ENCODE measurements at regions not wholly inside any gene's neighbourhood (a gene's known extent, or its start where the extent isn't known, plus 50 kb on each side); places are given as distances from the start of the nearest gene placed in this dataset.

GRCh38 chr5:25948278-25948677, 1090.1 kb downstream of the CDH9 start:
- DNase-seq (ENCODE audit: low read depth): no peak
- Histone ChIP-seq H3K4me3 (ENCODE audit: low read depth, low read length) (no peak overlapping the region), H3K36me3 (ENCODE audit: control insufficient read depth, insufficient read depth, low read length) (no peaks in the 10 kb centered on the region), H3K27me3 (ENCODE audit: control insufficient read depth, insufficient read depth, low read length) (no peaks in the 10 kb centered on the region)
- TF ChIP-seq CTCF (IDR thresholded peaks at IDR 0.05; ENCODE audit: insufficient read depth, low read length, poor library complexity, severe bottlenecking): no peak

GRCh38 chr5:25944786-25945185, 1093.6 kb downstream of the CDH9 start:
- H3K36me3 ChIP-seq (ENCODE audit: control insufficient read depth, insufficient read depth, low read length): no peaks in the 10 kb centered on the region
- no peak for TF ChIP-seq CTCF (IDR thresholded peaks at IDR 0.05; ENCODE audit: insufficient read depth, low read length, poor library complexity, severe bottlenecking)
- no peak for DNase-seq (ENCODE audit: low read depth)
- no peak overlapping the region for H3K4me3 ChIP-seq (ENCODE audit: low read depth, low read length)
- no peaks in the 10 kb centered on the region for H3K27me3 ChIP-seq (ENCODE audit: control insufficient read depth, insufficient read depth, low read length)

- H3K36me3 ChIP-seq (ENCODE audit: control insufficient read depth, insufficient read depth, low read length): no peaks in the 10 kb centered on the region
- no peak for TF ChIP-seq CTCF (IDR thresholded peaks at IDR 0.05; ENCODE audit: insufficient read depth, low read length, poor library complexity, severe bottlenecking)
- H3K4me3 ChIP-seq (ENCODE audit: low read depth, low read length): no peak overlapping the region
- H3K27me3 ChIP-seq (ENCODE audit: control insufficient read depth, insufficient read depth, low read length): no peaks in the 10 kb centered on the region
- DNase-seq (ENCODE audit: low read depth): no peak
These were observed 1129.2 kb downstream of the CDH9 start for GRCh38 chr5:25909163-25909562.

- H3K4me3 ChIP-seq (ENCODE audit: low read depth, low read length): no peak overlapping the region
- no peaks in the 10 kb centered on the region for H3K36me3 ChIP-seq (ENCODE audit: control insufficient read depth, insufficient read depth, low read length)
- TF ChIP-seq CTCF (IDR thresholded peaks at IDR 0.05; ENCODE audit: insufficient read depth, low read length, poor library complexity, severe bottlenecking): no peak
- DNase-seq (ENCODE audit: low read depth): no peak
- H3K27me3 ChIP-seq (ENCODE audit: control insufficient read depth, insufficient read depth, low read length): no peaks in the 10 kb centered on the region
These were observed 1132.7 kb downstream of the CDH9 start for GRCh38 chr5:25905646-25906045.

- TF ChIP-seq CTCF (IDR thresholded peaks at IDR 0.05; ENCODE audit: insufficient read depth, low read length, poor library complexity, severe bottlenecking): no peak
- DNase-seq (ENCODE audit: low read depth): no peak
- Histone ChIP-seq H3K36me3 (ENCODE audit: control insufficient read depth, insufficient read depth, low read length) (no peaks in the 10 kb centered on the region), H3K4me3 (ENCODE audit: low read depth, low read length) (no peak overlapping the region), H3K27me3 (ENCODE audit: control insufficient read depth, insufficient read depth, low read length) (no peaks in the 10 kb centered on the region)
These were observed 1146.2 kb downstream of the CDH9 start for GRCh38 chr5:25892211-25892610.

- no peak for DNase-seq (ENCODE audit: low read depth)
- no peak overlapping the region for H3K4me3 ChIP-seq (ENCODE audit: low read depth, low read length)
- no peak for TF ChIP-seq CTCF (IDR thresholded peaks at IDR 0.05; ENCODE audit: insufficient read depth, low read length, poor library complexity, severe bottlenecking)
These were observed 1146.7 kb downstream of the CDH9 start for GRCh38 chr5:25891691-25892090.

More at GRCh38 chr5:25891691-25892090, 1146.7 kb downstream of the CDH9 start:
- H3K36me3 ChIP-seq (ENCODE audit: control insufficient read depth, insufficient read depth, low read length): no peaks in the 10 kb centered on the region
- no peaks in the 10 kb centered on the region for H3K27me3 ChIP-seq (ENCODE audit: control insufficient read depth, insufficient read depth, low read length)

Measured in kidney epithelial cell (primary cell).